ENCODE measurements at regions not wholly inside any gene's neighbourhood (a gene's known extent, or its start where the extent isn't known, plus 50 kb on each side); places are given as distances from the start of the nearest gene placed in this dataset.

GRCh38 chrX:10074241-10074941 lies 82.4 kb upstream of the CLCN4 start:
- TF ChIP-seq TEAD4 (IDR thresholded peaks at IDR 0.05; ENCODE audit: borderline replicate concordance, insufficient read depth) (no peak), SMC3 (IDR thresholded peaks at IDR 0.05; ENCODE audit: low read depth, low read length) (no peak), TAF1 (IDR thresholded peaks at IDR 0.05; ENCODE audit: borderline replicate concordance, low read depth, low read length) (no peak), GABPA (IDR thresholded peaks at IDR 0.05; ENCODE audit: low read depth) (no peak), MXI1 (IDR thresholded peaks at IDR 0.05; ENCODE audit: low read depth, low read length) (no peak), CTCF (IDR thresholded peaks at IDR 0.05) (no peak)

Measured in SK-N-SH (cell line).